B cell (primary cell): ENCODE measurements at regions not wholly inside any gene's neighbourhood (a gene's known extent, or its start where the extent isn't known, plus 50 kb on each side); places are given as distances from the start of the nearest gene placed in this dataset.

Experiments
- EZH2 ChIP-seq: IDR thresholded peaks from 2 replicates; pipeline ENCODE4 v1.6.1; 2012; ENCODE audit warnings: borderline replicate concordance, low read depth, mild to moderate bottlenecking, moderate library complexity, low read length; ENCODE audit not compliant: insufficient read depth, poor library complexity, severe bottlenecking
- TF ChIP-seq, protein P1 (sequence below): fragments of 200-600 bp; IDR thresholded peaks from one replicate; pipeline ENCODE4 v1.8.0; 2022; ENCODE audit warnings: antibody characterized with exemption, mild to moderate bottlenecking

DNA sequence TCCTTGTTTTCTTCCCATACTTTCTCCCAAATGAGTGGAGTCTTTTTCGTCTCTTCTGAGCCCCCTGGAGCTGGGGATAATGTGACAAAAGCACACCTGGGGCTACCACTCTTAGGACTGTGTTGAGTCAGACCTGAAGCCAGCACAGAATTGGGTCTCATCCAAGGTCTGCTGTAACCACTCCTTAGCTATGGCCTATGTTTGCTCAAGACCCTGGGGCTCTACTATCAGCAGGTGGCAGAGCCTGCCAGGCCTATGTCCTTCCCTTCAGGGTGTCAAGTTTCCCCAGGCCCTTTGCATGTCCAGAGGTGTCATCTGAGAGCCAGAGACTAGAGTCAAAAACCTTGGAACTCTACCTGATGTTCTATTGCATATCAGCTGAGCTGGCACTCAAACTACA is 335.7 kb downstream of the DDX10 start:
- no peak for TF ChIP-seq EZH2
- TF ChIP-seq, protein P1, sequence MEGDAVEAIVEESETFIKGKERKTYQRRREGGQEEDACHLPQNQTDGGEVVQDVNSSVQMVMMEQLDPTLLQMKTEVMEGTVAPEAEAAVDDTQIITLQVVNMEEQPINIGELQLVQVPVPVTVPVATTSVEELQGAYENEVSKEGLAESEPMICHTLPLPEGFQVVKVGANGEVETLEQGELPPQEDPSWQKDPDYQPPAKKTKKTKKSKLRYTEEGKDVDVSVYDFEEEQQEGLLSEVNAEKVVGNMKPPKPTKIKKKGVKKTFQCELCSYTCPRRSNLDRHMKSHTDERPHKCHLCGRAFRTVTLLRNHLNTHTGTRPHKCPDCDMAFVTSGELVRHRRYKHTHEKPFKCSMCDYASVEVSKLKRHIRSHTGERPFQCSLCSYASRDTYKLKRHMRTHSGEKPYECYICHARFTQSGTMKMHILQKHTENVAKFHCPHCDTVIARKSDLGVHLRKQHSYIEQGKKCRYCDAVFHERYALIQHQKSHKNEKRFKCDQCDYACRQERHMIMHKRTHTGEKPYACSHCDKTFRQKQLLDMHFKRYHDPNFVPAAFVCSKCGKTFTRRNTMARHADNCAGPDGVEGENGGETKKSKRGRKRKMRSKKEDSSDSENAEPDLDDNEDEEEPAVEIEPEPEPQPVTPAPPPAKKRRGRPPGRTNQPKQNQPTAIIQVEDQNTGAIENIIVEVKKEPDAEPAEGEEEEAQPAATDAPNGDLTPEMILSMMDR: no peak
